Keratinocyte (primary cell): ENCODE measurements at regions not wholly inside any gene's neighbourhood (a gene's known extent, or its start where the extent isn't known, plus 50 kb on each side); places are given as distances from the start of the nearest gene placed in this dataset.

ENCODE experiments used
- DNase-seq: peaks from one replicate; pipeline ENCODE4 v3.0.0-alpha.2; 2011; ENCODE audit warnings: low read depth, missing footprints, low spot score
- FAIRE-seq: peaks from 2 replicates; lab custom pipeline; 2011; peaks lifted over from hg19 to GRCh38; lab: Jason Lieb, UNC
- H2AFZ ChIP-seq: 2 replicates; pipeline ENCODE4 v1.6.0; 2012; ENCODE audit warnings: low read length, control low read depth, inconsistent platforms; ENCODE audit not compliant: control insufficient read depth
- H3K27ac ChIP-seq: 2 replicates; pipeline ENCODE4 v1.5.1; 2011; ENCODE audit warnings: low read length; ENCODE audit not compliant: control insufficient read depth, insufficient read depth
- H3K27me3 ChIP-seq: 3 replicates; pipeline ENCODE4 v1.6.0; 2011; ENCODE audit warnings: low read length; ENCODE audit not compliant: control insufficient read depth, insufficient read depth; ENCODE audit errors: extremely low read depth
- H3K36me3 ChIP-seq, 2 experiments: 2 replicates in 1 of 2; 3 replicates in 1 of 2; pipeline ENCODE4 v1.5.1; 2011; ENCODE audit warnings: low read length in 2 of 2, mild to moderate bottlenecking in 1 of 2; ENCODE audit not compliant: control insufficient read depth in 2 of 2, insufficient read depth in 2 of 2; ENCODE audit errors: extremely low read depth in 1 of 2
- H3K4me1 ChIP-seq: 3 replicates; pipeline ENCODE4 v1.5.1; 2011; ENCODE audit warnings: low read length; ENCODE audit not compliant: control insufficient read depth, insufficient read depth; ENCODE audit errors: extremely low read depth
- H3K4me2 ChIP-seq: 3 replicates; pipeline ENCODE4 v1.6.0; 2011; ENCODE audit warnings: low read depth, low read length; ENCODE audit not compliant: control insufficient read depth, insufficient read depth; ENCODE audit errors: extremely low read depth
- H3K4me3 ChIP-seq, 3 experiments: fragments of 200-600 bp in 1 of 3; sonication (generic) in 1 of 3; 2 replicates in 2 of 3; 3 replicates in 1 of 3; pipeline ENCODE4 v1.5.1; 2011 to 2016; ENCODE audit warnings: low read length in 3 of 3, mild to moderate bottlenecking in 3 of 3, control low read depth in 2 of 3, inconsistent platforms in 1 of 3, low read depth in 1 of 3, mixed read lengths in 1 of 3, mixed run types in 1 of 3, moderate library complexity in 1 of 3; ENCODE audit not compliant: control insufficient read depth in 2 of 3, insufficient read depth in 2 of 3; ENCODE audit errors: extremely low read depth in 1 of 3
- H3K79me2 ChIP-seq: 2 replicates; pipeline ENCODE4 v1.6.0; 2012; ENCODE audit warnings: low read length; ENCODE audit not compliant: control insufficient read depth, insufficient read depth
- H3K9ac ChIP-seq: 3 replicates; pipeline ENCODE4 v1.6.0; 2011; ENCODE audit warnings: low read length; ENCODE audit not compliant: control insufficient read depth, insufficient read depth; ENCODE audit errors: extremely low read depth
- H3K9me1 ChIP-seq: 3 replicates; pipeline ENCODE4 v1.6.0; 2011; ENCODE audit warnings: low read length; ENCODE audit not compliant: control insufficient read depth, insufficient read depth; ENCODE audit errors: extremely low read depth
- H3K9me3 ChIP-seq: 2 replicates; pipeline ENCODE4 v1.5.1; 2012; ENCODE audit warnings: low read depth, low read length; ENCODE audit not compliant: control insufficient read depth
- H4K20me1 ChIP-seq: 3 replicates; pipeline ENCODE4 v1.6.0; 2011; ENCODE audit warnings: low read length; ENCODE audit not compliant: control insufficient read depth, insufficient read depth; ENCODE audit errors: extremely low read depth
- EZH2 ChIP-seq: IDR thresholded peaks from one replicate; pipeline ENCODE4 v1.6.1; 2012; ENCODE audit warnings: inconsistent platforms, mild to moderate bottlenecking, low read length, moderate library complexity
- dilution Hi-C: fragments of 300-500 bp; cut with MboI; formaldehyde crosslinking; loops from one replicate; pipeline ENCODE4 v1.7.0; 2020; ENCODE audit warnings: low sequenced_read_pairs; ENCODE audit not compliant: extremely low pct_ligation_motif_present
- TF ChIP-seq, protein P1 (sequence below), 3 experiments: IDR thresholded peaks in 1 of 3; conservative IDR thresholded peaks in 1 of 3; optimal IDR thresholded peaks in 1 of 3; 2 replicates in 2 of 3; 3 replicates in 1 of 3; pipeline versions ENCODE3 to v1.5.1; 2011; ENCODE audit warnings: low read length in 3 of 3, mild to moderate bottlenecking in 3 of 3, moderate library complexity in 2 of 3, control low read depth in 1 of 3, inconsistent platforms in 1 of 3; ENCODE audit not compliant: insufficient read depth in 2 of 3; ENCODE audit errors: extremely low read depth in 1 of 3

GRCh38 chr1:8169364-8170058 lies 143.4 kb upstream of the ERRFI1 start:
- TF ChIP-seq EZH2, result no peak
- TF ChIP-seq, protein P1, sequence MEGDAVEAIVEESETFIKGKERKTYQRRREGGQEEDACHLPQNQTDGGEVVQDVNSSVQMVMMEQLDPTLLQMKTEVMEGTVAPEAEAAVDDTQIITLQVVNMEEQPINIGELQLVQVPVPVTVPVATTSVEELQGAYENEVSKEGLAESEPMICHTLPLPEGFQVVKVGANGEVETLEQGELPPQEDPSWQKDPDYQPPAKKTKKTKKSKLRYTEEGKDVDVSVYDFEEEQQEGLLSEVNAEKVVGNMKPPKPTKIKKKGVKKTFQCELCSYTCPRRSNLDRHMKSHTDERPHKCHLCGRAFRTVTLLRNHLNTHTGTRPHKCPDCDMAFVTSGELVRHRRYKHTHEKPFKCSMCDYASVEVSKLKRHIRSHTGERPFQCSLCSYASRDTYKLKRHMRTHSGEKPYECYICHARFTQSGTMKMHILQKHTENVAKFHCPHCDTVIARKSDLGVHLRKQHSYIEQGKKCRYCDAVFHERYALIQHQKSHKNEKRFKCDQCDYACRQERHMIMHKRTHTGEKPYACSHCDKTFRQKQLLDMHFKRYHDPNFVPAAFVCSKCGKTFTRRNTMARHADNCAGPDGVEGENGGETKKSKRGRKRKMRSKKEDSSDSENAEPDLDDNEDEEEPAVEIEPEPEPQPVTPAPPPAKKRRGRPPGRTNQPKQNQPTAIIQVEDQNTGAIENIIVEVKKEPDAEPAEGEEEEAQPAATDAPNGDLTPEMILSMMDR (optimal IDR thresholded peaks at IDR 0.05 in 1 of 3, IDR thresholded peaks at IDR 0.05 in 1 of 3, conservative IDR thresholded peaks at IDR 0.05 in 1 of 3; ENCODE audit: extremely low read depth in 1 of 3, insufficient read depth in 2 of 3, low read length in 3 of 3), result no peak
- peak; percentile 71 for FAIRE-seq
- Histone ChIP-seq H2AFZ (peak overlapping the region; percentile 29), H3K9me3 (no peaks in the 10 kb centered on the region), H3K9me1 (no peaks in the 10 kb centered on the region), H3K9ac (peak overlapping the region; percentile 45), H3K79me2 (no peaks in the 10 kb centered on the region), H3K4me3 (no peak overlapping the region), H3K27ac (peak overlapping the region; percentile 82), H3K27me3 (no peaks in the 10 kb centered on the region), H3K36me3 (no peaks in the 10 kb centered on the region), H3K4me2 (peak overlapping the region; percentile 18), H4K20me1 (no peaks in the 10 kb centered on the region), H3K4me1 (peaks cover 24% of the 10 kb centered on the region)
- dilution Hi-C loops, result no loop called here
- DNase-seq, result peak; percentile 49

- FAIRE-seq (no peak), DNase-seq (no peak)
- Histone ChIP-seq H3K36me3 (no peaks in the 10 kb centered on the region), H3K4me1 (peaks cover 20% of the 10 kb centered on the region), H3K27me3 (no peaks in the 10 kb centered on the region), H3K79me2 (no peaks in the 10 kb centered on the region), H3K4me3 (no peak overlapping the region), H3K27ac (no peak overlapping the region), H3K9ac (no peak overlapping the region), H4K20me1 (no peaks in the 10 kb centered on the region), H3K4me2 (no peak overlapping the region), H2AFZ (no peak overlapping the region), H3K9me3 (no peaks in the 10 kb centered on the region), H3K9me1 (no peaks in the 10 kb centered on the region)
- dilution Hi-C loops, result no loop called here
- TF ChIP-seq EZH2, result no peak
- TF ChIP-seq, protein P1 (optimal IDR thresholded peaks at IDR 0.05 in 1 of 3, IDR thresholded peaks at IDR 0.05 in 1 of 3, conservative IDR thresholded peaks at IDR 0.05 in 1 of 3; ENCODE audit: extremely low read depth in 1 of 3, insufficient read depth in 2 of 3, low read length in 3 of 3), result no peak
These were observed 141.8 kb upstream of the ERRFI1 start for GRCh38 chr1:8167936-8168335.
